ENCODE measurements at regions not wholly inside any gene's neighbourhood (a gene's known extent, or its start where the extent isn't known, plus 50 kb on each side); places are given as distances from the start of the nearest gene placed in this dataset.

DNA sequence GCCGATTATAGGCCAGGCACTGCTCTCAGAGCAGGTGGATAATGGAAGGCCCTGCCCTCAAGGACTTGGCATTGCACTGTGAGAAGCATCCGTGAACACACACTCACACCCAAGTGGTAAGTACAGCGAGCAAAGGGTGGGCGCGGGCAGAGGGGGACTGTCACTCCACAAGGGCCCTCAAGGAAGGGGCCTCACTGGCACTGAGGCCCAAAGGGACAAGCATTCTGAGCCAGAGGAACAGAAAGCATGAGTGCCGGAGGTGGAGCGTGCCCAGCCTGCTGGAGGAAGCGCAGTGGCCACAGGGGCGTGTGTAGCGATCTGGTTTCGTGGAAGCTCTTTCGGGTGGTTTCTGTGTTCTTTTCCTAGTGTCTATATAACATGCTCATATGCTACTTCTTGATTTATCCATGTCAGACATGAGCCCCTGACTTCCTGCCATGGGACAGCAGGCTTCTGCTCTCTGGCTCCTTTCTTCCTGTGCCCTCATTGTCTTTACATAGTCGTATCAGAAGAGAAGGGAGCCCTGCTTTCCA, 132.7 kb upstream of the ASB18 start:
- Histone ChIP-seq H3K4me1 (ENCODE audit: insufficient read depth) (no peaks in the 10 kb centered on the region), H4K20me1 (ENCODE audit: insufficient read depth, poor library complexity, severe bottlenecking) (no peaks in the 10 kb centered on the region), H2AFZ (no peak overlapping the region), H3K4me3 (no peak overlapping the region), H3K9me3 (ENCODE audit: low read depth) (no peaks in the 10 kb centered on the region), H3K79me2 (no peaks in the 10 kb centered on the region), H3K27ac (no peak overlapping the region), H3K9me2 (replicated peaks; ENCODE audit: insufficient read depth) (no peaks in the 10 kb centered on the region), H3K36me3 (replicated peaks; ENCODE audit: insufficient read depth, low read depth) (no peaks in the 10 kb centered on the region), H3K27me3 (no peaks in the 10 kb centered on the region), H3K4me2 (no peak overlapping the region)
- no peak for DNase-seq (ENCODE audit: low spot score)
- WGBS (ENCODE audit: low lambda C conversion rate, missing lambda C conversion rate) = 95% methylated on average over 13 of the region's 13 CpGs
- no peak for TF ChIP-seq EZH2 (IDR thresholded peaks at IDR 0.05; ENCODE audit: borderline replicate concordance)
- TF ChIP-seq, protein P1, sequence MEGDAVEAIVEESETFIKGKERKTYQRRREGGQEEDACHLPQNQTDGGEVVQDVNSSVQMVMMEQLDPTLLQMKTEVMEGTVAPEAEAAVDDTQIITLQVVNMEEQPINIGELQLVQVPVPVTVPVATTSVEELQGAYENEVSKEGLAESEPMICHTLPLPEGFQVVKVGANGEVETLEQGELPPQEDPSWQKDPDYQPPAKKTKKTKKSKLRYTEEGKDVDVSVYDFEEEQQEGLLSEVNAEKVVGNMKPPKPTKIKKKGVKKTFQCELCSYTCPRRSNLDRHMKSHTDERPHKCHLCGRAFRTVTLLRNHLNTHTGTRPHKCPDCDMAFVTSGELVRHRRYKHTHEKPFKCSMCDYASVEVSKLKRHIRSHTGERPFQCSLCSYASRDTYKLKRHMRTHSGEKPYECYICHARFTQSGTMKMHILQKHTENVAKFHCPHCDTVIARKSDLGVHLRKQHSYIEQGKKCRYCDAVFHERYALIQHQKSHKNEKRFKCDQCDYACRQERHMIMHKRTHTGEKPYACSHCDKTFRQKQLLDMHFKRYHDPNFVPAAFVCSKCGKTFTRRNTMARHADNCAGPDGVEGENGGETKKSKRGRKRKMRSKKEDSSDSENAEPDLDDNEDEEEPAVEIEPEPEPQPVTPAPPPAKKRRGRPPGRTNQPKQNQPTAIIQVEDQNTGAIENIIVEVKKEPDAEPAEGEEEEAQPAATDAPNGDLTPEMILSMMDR (IDR thresholded peaks at IDR 0.05; ENCODE audit: poor library complexity) = no peak
- TF ChIP-seq EZH2phosphoT487 (IDR thresholded peaks at IDR 0.05; ENCODE audit: low read depth, severe bottlenecking, unreplicated experiment) = no peak

DNA sequence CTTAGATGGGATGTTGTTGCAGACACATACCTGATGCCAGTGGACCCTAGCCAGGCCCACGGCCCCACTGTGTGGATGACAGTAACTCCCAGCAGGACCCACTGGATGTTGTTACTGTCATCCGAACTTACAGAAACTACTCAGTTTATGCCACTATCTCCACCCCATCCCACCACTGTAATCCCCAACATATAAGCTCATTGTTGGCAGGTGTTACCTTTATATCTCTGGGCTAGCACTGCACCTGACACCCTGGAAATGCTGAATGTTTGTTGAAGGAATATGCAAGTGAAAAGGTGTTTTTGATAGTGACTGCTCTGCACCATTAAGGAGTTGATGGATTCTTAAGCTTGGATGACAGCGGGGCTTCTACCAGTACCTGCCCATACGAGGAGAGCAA, 133.5 kb upstream of the ASB18 start:
- Histone ChIP-seq H3K4me1 (ENCODE audit: insufficient read depth) (no peaks in the 10 kb centered on the region), H3K9me3 (ENCODE audit: low read depth) (no peaks in the 10 kb centered on the region), H3K27me3 (no peaks in the 10 kb centered on the region), H3K4me2 (no peak overlapping the region), H3K27ac (no peak overlapping the region), H3K36me3 (replicated peaks; ENCODE audit: insufficient read depth, low read depth) (no peaks in the 10 kb centered on the region), H3K4me3 (no peak overlapping the region), H3K79me2 (no peaks in the 10 kb centered on the region), H2AFZ (no peak overlapping the region), H3K9me2 (replicated peaks; ENCODE audit: insufficient read depth) (no peaks in the 10 kb centered on the region), H4K20me1 (ENCODE audit: insufficient read depth, poor library complexity, severe bottlenecking) (no peaks in the 10 kb centered on the region)
- no peak for DNase-seq (ENCODE audit: low spot score)
- TF ChIP-seq EZH2phosphoT487 (IDR thresholded peaks at IDR 0.05; ENCODE audit: low read depth, severe bottlenecking, unreplicated experiment) = no peak
- TF ChIP-seq, protein P1 (IDR thresholded peaks at IDR 0.05; ENCODE audit: poor library complexity) = no peak
- no peak for TF ChIP-seq EZH2 (IDR thresholded peaks at IDR 0.05; ENCODE audit: borderline replicate concordance)
- 89% methylated on average over 4 of the region's 4 CpGs for WGBS (ENCODE audit: low lambda C conversion rate, missing lambda C conversion rate)

DNA sequence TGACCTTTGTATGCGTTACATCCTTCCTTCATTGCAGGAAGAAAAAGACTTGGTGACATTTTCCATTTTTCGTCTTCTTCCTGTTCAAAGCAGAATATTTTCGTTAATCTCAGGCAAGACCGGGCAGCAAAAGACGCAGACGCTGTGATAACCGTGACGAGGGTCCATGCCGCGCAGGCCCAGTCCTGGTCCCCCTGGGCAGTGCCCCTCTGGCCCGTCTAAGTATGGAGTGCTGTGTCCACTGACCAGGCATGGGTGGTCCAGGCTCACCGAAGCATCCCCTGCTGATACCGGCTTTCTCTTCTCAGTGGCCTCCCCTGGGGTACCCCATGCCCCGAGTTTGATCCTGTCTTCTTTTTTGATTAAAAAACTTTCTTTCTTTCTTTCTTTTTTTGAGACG, 135.2 kb upstream of the ASB18 start:
- H3K4me1 ChIP-seq (ENCODE audit: insufficient read depth) = no peaks in the 10 kb centered on the region
- H3K27ac ChIP-seq = no peak overlapping the region
- TF ChIP-seq, protein P1 (IDR thresholded peaks at IDR 0.05; ENCODE audit: poor library complexity) = no peak
- no peak for TF ChIP-seq EZH2phosphoT487 (IDR thresholded peaks at IDR 0.05; ENCODE audit: low read depth, severe bottlenecking, unreplicated experiment)
- TF ChIP-seq EZH2 (IDR thresholded peaks at IDR 0.05; ENCODE audit: borderline replicate concordance) = no peak
- no peaks in the 10 kb centered on the region for H3K27me3 ChIP-seq
- WGBS (ENCODE audit: low lambda C conversion rate, missing lambda C conversion rate) = 97% methylated on average over 14 of the region's 15 CpGs
- H3K36me3 ChIP-seq (replicated peaks; ENCODE audit: insufficient read depth, low read depth) = no peaks in the 10 kb centered on the region
- no peaks in the 10 kb centered on the region for H3K79me2 ChIP-seq
- no peaks in the 10 kb centered on the region for H3K9me2 ChIP-seq (replicated peaks; ENCODE audit: insufficient read depth)
- DNase-seq (ENCODE audit: low spot score) = no peak
- H3K4me2 ChIP-seq = no peak overlapping the region
- H4K20me1 ChIP-seq (ENCODE audit: insufficient read depth, poor library complexity, severe bottlenecking) = no peaks in the 10 kb centered on the region
- H3K9me3 ChIP-seq (ENCODE audit: low read depth) = no peaks in the 10 kb centered on the region
- H2AFZ ChIP-seq = no peak overlapping the region
- no peak overlapping the region for H3K4me3 ChIP-seq

Data from hepatocyte (in vitro differentiated cells).